SK-N-SH (cell line): ENCODE measurements at regions not wholly inside any gene's neighbourhood (a gene's known extent, or its start where the extent isn't known, plus 50 kb on each side); places are given as distances from the start of the nearest gene placed in this dataset.

Experiments
- EZH2phosphoT487 ChIP-seq: fragments of 200-600 bp; sonication (generic); IDR thresholded peaks from 2 replicates; pipeline ENCODE4 v1.6.1; 2017; ENCODE audit warnings: low read depth, mixed run types, mild to moderate bottlenecking, antibody characterized with exemption, moderate library complexity, borderline replicate concordance
- FOXM1 ChIP-seq: IDR thresholded peaks from 2 replicates; pipeline ENCODE4 v1.4.0; 2012; ENCODE audit warnings: low read depth, mild to moderate bottlenecking
- GATA2 ChIP-seq: sonication (generic); formaldehyde crosslinking; IDR thresholded peaks from 2 replicates; pipeline ENCODE4 v1.5.0; 2020; ENCODE audit warnings: mild to moderate bottlenecking, missing genetic modification reagents
- MXI1 ChIP-seq: IDR thresholded peaks from 2 replicates; pipeline ENCODE4 v1.6.1; 2012; ENCODE audit warnings: mild to moderate bottlenecking, low read depth, low read length, improper control_type of control experiment
- NFIC ChIP-seq: IDR thresholded peaks from 2 replicates; pipeline ENCODE4 v1.4.0; 2012; ENCODE audit warnings: borderline replicate concordance
- RXRA ChIP-seq: IDR thresholded peaks from 2 replicates; pipeline ENCODE4 v1.4.0; 2012; ENCODE audit warnings: low read depth, mild to moderate bottlenecking, borderline replicate concordance
- TAF1 ChIP-seq: IDR thresholded peaks from 2 replicates; pipeline ENCODE4 v1.6.1; 2012; ENCODE audit warnings: low read depth, mild to moderate bottlenecking, low read length, moderate library complexity, borderline replicate concordance
- TEAD4 ChIP-seq: IDR thresholded peaks from 2 replicates; pipeline ENCODE4 v1.4.0; 2012; ENCODE audit warnings: mild to moderate bottlenecking, borderline replicate concordance; ENCODE audit not compliant: insufficient read depth
- TF ChIP-seq, protein P1 (sequence below): fragments of 200-600 bp; sonication (generic); IDR thresholded peaks from 2 replicates; pipeline ENCODE4 v1.6.1; 2017; ENCODE audit warnings: antibody characterized with exemption, mild to moderate bottlenecking, moderate library complexity
- TF ChIP-seq, protein P2 (sequence below): IDR thresholded peaks from 2 replicates; pipeline ENCODE4 v1.6.1; 2012; ENCODE audit warnings: mild to moderate bottlenecking, low read depth, low read length, moderate library complexity
- TF ChIP-seq, protein P3 (sequence below): fragments of 150-350 bp; IDR thresholded peaks from 2 replicates; pipeline ENCODE4 v1.6.1; 2017; ENCODE audit warnings: antibody characterized with exemption, low read length, low read depth, borderline replicate concordance
- TF ChIP-seq, protein P4 (sequence below): IDR thresholded peaks from 2 replicates; pipeline ENCODE4 v1.4.0; 2012; ENCODE audit warnings: low read depth

DNA sequence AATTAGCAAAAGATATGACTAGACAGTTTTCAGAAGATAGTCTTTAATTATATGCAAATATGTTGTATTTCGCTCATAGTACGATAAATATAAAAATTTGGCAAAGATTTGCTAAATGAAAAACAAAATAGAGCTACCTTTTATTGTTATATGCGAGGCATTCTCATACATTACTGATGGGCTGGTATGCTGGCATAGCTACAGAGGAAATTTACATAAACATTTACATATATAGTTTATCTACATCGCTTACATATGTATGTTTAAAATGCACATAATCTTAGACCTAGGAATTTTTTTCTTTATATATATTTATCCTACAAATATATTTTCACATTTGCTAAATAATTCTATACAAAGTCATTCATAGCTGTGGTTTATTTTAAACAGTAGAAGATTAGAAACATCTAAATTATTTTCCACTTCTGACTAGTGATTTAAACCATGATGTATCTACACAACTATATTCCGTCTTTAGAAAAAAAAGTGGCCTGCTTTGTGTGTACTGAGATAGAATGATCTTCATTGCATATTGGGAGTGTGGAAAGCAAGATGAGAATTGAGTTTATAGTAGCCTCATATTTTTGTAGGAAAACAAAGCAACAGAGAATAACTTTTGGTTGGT, 1345.0 kb upstream of the SLC10A2 start:
- TF ChIP-seq RXRA (no peak), EZH2phosphoT487 (no peak), FOXM1 (no peak), NFIC (no peak), TEAD4 (no peak), MXI1 (no peak), TAF1 (no peak), GATA2 (CRISPR knock-in tag) (no peak)
- TF ChIP-seq, protein P1, sequence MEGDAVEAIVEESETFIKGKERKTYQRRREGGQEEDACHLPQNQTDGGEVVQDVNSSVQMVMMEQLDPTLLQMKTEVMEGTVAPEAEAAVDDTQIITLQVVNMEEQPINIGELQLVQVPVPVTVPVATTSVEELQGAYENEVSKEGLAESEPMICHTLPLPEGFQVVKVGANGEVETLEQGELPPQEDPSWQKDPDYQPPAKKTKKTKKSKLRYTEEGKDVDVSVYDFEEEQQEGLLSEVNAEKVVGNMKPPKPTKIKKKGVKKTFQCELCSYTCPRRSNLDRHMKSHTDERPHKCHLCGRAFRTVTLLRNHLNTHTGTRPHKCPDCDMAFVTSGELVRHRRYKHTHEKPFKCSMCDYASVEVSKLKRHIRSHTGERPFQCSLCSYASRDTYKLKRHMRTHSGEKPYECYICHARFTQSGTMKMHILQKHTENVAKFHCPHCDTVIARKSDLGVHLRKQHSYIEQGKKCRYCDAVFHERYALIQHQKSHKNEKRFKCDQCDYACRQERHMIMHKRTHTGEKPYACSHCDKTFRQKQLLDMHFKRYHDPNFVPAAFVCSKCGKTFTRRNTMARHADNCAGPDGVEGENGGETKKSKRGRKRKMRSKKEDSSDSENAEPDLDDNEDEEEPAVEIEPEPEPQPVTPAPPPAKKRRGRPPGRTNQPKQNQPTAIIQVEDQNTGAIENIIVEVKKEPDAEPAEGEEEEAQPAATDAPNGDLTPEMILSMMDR: no peak
- TF ChIP-seq, protein P2, sequence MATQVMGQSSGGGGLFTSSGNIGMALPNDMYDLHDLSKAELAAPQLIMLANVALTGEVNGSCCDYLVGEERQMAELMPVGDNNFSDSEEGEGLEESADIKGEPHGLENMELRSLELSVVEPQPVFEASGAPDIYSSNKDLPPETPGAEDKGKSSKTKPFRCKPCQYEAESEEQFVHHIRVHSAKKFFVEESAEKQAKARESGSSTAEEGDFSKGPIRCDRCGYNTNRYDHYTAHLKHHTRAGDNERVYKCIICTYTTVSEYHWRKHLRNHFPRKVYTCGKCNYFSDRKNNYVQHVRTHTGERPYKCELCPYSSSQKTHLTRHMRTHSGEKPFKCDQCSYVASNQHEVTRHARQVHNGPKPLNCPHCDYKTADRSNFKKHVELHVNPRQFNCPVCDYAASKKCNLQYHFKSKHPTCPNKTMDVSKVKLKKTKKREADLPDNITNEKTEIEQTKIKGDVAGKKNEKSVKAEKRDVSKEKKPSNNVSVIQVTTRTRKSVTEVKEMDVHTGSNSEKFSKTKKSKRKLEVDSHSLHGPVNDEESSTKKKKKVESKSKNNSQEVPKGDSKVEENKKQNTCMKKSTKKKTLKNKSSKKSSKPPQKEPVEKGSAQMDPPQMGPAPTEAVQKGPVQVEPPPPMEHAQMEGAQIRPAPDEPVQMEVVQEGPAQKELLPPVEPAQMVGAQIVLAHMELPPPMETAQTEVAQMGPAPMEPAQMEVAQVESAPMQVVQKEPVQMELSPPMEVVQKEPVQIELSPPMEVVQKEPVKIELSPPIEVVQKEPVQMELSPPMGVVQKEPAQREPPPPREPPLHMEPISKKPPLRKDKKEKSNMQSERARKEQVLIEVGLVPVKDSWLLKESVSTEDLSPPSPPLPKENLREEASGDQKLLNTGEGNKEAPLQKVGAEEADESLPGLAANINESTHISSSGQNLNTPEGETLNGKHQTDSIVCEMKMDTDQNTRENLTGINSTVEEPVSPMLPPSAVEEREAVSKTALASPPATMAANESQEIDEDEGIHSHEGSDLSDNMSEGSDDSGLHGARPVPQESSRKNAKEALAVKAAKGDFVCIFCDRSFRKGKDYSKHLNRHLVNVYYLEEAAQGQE: no peak
- TF ChIP-seq, protein P3, sequence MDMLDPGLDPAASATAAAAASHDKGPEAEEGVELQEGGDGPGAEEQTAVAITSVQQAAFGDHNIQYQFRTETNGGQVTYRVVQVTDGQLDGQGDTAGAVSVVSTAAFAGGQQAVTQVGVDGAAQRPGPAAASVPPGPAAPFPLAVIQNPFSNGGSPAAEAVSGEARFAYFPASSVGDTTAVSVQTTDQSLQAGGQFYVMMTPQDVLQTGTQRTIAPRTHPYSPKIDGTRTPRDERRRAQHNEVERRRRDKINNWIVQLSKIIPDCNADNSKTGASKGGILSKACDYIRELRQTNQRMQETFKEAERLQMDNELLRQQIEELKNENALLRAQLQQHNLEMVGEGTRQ: no peak
- TF ChIP-seq, protein P4, sequence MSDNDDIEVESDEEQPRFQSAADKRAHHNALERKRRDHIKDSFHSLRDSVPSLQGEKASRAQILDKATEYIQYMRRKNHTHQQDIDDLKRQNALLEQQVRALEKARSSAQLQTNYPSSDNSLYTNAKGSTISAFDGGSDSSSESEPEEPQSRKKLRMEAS: no peak
